Dermis microvascular lymphatic vessel endothelial cell (primary cell): ENCODE measurements at regions not wholly inside any gene's neighbourhood (a gene's known extent, or its start where the extent isn't known, plus 50 kb on each side); places are given as distances from the start of the nearest gene placed in this dataset.

Experiments
- DNase-seq, 2 donors: peaks; one replicate each; pipeline versions ENCODE4 v3.0.0 to v3.0.0-alpha.2; 2010; ENCODE audit warnings: low read depth in 2 of 2

DNA sequence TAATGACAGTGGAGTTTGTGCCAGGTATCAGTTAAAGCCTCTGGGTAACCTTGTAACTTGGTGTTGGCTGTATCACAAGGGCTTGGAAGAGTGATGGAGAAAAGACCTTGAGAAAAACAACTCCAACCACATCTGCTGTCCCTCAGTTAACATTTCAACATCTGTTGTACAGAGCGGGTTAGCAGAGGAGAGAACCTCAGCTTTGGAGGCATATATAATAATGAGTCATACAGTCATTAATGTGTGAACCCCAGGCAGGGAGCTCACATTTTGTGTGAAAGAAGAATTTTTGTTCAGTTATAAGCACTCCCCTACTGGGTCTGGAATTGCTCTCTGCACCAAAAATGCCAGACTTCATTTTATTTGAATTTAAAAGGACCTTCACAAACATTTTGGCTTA is 439.5 kb downstream of the PDCD6IP start:
- no peak for DNase-seq

DNA sequence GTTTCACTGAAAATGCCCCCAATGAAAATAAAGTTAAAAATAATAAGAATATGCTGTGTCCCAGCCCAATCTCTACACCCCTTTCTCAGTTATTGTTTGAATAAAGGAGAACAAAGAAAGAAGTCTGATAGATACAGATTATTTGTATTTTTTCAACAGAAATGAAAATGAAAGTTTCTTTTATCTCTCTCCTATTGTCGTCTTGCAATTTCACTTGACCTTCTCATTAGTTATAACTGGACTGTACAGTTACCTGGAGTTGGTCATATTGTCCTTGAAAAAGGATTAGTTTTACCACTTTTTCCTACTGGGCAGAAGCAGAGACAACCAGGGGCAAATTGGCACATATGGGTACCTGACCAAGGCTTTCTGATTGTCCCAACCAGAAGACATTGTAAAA is 440.0 kb downstream of the PDCD6IP start:
- no peak for DNase-seq

DNA sequence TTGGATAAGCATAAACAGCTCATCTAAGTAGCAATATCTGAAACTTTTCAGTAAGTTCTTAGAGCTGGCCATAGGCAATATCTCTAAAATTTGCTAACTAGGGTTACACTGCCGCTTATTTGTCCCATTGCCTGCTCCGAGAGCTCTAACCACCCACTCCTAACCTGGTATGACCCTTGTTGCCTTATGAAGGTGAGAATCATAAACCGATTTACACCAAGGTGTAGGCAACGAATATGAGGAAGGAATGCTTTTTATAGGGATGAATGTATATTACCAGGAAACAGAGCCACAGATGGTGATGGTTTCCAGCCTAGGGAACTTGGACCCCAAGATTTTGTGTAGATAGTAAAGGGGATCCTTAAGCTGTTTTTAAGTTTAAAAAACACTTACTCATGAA is 440.9 kb downstream of the PDCD6IP start:
- DNase-seq = no peak

DNA sequence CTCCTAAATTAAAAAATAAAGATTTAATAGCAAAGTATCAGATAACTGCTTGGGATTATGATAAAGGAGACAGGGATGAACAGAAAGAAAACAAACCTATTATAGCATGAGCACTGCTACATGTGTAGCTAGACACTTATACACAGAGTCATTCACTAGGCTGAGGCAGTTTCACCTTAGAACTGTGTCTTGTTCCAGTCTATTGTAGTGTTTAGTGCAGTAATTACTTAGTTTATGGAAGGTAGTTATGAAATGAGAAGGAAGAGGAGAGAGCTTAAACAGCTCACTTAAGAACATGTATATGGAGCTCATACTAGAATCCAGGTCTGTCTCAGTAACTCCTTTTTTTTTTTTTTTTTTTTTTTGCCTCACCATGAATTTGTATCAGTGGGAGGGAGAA is 441.4 kb downstream of the PDCD6IP start:
- DNase-seq = no peak

DNA sequence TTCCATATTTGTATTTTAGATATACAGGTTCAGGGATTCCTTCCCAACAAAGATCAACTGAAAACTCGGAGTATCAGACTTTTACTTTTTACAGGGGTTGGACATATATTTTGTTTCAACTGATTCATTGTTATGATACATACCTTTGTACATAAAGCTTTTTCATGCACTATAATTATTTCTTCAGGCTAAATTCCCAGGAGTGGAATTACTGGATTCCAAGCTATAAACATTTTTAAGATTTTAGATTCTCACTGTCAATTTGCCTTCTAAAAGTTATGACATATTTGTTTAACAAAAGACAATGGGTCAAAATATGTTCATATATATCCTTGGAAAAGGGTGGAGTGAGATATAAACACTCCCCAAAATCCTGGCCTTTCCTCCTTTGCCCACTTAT is 449.0 kb downstream of the PDCD6IP start:
- no peak for DNase-seq

DNA sequence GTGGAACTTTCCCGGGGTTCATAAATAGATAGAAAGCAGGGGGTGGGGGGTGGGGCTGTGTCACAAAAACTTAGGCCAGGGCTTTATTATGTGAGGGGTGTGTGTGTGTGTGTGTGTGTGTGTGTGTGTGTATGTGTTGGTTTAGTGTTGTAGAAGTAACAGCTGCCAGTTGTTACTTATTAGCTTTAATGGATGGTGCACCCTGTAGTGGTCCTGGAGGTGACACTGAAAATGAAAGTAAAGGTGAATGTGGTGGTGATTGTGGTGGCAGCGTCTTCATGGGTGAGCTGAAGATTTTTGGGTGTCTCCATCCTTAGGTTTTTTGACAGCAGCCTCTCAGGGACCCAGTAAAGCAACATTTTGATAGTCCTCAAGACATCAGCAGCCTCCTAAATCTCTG is 449.9 kb downstream of the PDCD6IP start:
- DNase-seq = no peak

DNA sequence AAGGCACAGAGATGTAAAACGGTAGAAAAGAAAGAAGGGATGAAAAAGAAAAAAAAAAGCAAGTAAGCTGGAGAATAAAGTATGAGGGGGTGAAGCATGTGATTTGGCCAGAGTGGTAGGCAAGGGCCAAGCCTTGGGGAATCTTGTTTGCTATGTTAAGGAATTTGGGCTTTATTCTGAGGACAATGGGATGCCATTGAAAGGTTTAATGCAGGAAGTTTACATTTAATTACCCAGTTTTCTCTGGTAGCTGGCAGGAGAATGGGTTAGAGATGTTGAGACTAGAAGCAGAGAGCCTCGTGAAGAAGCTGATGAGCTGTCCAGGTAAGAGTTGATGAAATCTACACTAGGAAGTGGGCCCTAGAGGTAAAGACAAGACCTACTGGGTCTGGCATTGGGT is 455.9 kb downstream of the PDCD6IP start:
- DNase-seq = no peak

DNA sequence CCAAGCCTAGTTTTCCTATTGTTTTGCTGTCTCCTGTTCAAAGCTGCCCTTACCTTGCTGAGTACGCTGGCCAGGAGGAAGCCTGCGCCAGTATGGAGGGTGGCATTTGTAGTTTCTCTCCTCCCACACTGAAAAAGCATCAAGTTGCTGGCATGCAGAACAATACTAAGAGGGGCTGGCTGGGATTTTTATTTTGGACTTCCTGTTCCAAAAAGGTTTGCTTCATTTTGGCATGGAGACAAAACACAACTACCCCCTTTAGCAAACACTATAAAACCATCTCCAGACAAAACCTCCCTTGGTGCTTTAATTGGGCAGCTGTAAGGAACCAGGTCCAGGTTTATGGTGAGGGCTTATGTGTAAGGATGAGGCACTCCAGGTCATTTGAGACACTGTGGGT is 457.6 kb downstream of the PDCD6IP start:
- DNase-seq = no peak

DNA sequence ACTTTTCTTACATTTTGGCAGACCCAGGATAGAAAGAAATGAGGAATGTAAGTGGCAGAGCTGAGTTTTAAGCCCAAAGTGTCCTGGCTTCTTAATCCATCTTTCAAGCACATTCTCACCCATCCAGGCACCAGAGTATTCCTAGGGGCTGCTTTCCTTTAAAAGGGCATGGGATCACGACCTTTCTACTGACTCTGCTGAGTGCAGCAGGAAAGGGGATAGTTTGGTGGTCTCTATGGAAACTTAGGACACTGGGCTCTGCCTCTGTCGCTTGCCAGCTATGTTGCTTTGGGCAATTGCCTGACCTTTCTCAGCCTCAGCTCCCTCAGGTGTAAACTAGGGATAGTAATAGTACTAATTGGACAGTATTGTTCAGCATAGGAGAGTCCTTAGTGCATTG is 458.4 kb downstream of the PDCD6IP start:
- DNase-seq = no peak

DNA sequence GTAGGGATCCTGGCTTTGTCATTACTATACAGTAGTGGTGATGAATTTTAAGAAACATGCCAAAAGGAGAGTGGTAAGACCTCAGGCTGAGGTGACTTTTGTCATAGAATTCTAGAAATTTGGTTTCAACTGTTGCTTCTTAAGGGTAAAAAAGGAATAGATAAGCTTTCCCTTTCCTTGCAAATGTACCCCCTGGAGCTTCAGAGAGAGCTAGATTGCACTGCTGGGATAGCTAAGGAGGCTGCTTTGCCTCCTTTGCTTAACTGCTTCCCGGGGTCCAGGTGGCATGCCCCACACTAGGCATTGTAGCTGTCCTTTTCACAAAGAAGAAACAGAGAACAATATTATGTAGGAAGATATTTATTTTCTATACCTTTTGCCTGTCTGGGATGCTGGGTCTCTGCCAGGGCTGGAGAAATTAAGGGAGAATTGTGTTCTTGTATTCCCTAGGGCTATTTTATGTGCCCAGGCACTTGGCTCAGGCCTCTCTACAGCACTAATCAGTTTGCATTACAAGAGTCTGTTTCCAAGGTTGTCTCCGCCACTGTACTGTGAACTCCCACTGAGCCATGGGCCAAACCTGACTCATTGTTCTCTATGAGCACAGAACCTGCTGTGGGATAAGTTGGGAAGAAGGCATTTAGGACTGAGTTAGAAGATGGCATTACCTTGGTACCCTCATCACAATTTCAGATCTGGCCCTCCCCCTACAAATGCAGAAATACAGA is 460.0 kb downstream of the PDCD6IP start:
- no peak for DNase-seq

DNA sequence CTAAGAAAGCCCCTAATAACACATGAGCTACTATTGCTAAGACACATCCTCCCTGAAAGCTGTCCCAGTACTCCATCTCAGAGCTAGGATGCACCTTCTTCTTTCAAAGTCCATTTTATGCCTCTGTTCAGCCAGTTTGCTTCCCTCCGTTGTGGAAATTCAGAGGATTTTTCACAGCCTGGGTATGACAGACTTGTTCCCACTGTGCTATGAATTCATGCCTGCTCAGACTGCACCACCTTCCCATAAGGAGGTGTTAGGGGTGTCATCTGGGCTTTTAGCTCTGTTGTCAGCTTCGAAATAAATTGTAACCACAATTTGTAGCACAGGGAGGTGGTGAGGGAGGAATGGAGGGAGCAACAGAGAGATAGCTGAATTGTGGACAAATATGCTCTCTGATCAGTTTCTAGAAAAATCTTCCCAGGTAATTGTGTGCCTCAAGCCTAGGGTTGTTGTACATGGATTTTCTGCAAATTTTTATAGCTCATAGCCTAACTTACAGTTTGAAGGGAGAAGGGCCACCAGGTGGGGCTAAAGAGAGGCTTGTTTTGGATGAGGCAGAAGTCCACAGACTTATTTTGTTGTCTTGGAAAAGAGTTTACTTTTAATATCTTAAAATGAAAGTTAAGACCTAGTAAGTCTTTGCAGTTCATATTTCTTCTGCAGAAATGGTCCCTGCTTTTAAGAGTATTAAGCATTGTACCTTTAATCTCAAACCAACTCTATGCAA is 462.0 kb downstream of the PDCD6IP start:
- DNase-seq = peak; percentile 6 to 56

DNA sequence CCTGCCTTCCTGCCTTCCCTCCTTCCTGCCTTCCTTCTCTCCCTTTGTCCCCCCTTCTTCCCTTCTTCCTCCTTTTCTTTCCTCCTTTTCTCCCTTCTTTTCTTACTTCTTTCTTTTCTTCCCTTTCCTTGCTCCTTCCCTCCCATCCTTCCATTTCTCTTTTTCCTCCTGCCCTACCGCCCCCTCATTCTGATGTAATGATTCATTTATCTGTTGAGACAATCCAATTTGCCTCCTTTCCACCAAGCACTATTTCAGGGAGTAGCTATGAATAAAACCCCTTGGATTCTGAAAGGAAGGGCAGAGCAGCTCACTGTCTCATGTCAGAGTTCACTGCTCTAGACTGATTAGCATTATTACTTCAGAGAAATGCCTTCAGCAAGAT is 462.6 kb downstream of the PDCD6IP start:
- DNase-seq = no peak

DNA sequence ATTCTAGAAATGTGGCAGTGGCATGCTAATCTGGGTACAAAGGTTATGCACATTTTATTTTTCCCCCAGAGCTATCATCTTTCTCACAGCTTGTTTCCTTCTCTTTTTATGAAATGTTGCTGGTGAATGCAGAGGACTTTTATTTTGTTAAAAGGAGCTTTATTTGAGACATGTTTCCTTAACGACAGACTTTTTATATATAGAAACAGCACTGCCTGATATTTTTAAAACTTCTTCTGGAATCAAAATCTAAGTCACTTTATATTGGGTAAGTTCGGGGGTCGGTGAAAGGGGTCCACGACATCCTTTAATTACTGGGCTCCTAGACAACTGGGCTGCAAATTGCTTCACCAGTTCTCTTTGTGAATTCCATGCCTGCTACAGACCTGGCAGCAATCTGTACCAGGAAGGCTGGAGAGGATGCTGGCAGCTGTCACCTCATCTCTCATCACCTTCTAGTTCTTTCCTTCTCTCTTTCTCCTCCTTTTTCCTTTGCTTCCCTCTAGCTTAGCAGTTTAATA is 464.7 kb downstream of the PDCD6IP start:
- DNase-seq = peak in 1 of 2 donors; percentile 36

DNA sequence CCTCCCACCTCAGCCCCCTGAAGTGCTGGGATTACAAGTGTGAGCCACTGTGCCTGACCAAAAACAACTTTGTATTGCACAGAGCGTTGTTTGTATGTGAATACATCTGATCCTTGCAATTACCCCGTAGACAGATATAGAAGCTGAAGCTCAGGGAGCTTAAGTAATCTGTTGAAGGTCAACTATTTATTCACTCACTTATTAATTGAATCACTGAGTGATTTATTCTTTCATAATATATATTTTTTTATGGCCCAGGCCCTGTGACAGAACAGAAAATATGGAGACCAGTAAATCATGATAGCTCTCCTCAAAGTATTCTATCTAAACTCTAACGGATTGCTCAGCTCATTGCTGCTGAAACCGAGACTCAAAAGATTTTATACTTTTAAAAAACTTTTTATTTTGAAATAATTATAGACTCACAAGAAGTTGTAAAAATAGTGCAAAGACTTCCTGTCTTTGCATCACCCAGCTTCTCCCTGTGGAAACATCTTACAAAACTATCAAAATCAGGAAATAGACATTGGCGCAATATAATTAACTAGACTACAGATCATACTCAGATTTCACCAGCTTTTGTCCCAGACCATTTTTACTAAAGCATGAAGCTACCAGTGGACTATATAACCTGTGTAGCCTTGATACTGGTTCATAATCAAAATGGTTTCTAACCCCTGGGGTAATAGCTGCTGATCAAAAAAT is 466.1 kb downstream of the PDCD6IP start:
- DNase-seq = no peak

DNA sequence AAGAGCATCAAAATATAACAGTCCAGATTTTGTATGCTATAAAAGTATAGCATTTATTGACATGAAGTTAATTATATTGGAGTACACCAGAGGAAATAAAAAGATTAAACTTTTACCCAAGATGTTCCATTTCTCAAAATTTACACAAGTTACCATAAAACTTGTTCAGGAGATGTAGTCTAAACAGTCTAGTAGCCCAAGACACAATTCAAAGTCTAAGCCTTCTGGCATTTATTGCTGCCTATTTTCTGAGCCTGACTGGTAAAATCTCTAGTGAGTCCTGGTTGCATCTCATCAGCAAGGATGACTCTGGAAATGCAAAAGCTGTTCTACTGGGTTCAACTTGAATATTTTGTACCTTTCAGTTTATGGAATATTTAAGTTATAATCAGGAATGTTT is 468.7 kb downstream of the PDCD6IP start:
- no peak for DNase-seq

DNA sequence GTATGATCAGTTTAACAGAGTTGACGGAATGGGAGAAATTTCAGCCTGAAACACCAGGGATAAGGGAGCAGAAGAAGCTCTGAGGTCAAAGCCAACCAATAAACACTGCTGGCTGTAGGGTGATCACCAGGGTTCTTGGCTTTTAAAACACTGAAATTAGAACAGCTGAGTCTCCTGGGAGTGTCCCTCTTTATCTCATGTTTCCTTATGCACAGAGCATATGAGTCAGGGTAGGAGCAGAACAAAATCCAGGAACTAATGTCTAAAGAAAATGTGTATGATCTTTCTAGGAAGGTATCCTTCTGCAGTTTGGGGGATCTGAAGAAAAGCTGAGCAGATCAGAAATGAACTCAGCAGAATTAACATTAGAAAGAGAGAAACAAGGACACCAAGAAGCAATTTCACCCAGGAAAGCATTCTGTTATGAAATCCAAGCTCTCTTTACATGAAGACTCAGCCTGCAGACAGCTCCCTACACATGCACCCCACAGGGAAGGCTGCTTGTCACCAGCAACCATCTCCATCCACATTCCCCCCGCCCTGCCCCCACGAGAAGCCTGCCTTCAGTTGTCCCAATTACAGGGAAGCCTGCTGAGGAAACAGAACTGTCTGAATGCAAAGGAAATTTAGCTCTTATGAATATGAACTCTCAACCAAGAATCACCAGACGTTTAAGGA is 469.7 kb downstream of the PDCD6IP start:
- DNase-seq = no peak

DNA sequence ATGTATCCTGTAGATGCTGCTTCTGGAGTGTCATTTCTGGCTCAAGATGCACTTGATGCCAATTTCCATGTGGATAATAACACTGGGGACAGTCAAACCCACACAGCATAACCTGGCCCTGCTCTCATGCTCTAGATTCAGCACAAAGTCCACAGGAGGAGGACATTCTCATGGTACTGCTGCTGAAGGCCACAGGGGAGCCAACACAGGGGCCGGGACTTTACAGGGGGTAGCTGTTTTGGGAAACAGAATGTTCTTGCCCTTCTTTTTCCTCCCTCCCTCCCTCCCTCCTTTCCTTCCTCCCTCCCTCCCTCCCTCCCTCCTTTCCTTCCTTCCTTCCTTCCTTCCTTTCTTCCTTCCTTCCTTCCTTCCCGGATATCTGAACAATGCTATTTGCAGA is 477.4 kb downstream of the PDCD6IP start:
- no peak for DNase-seq

DNA sequence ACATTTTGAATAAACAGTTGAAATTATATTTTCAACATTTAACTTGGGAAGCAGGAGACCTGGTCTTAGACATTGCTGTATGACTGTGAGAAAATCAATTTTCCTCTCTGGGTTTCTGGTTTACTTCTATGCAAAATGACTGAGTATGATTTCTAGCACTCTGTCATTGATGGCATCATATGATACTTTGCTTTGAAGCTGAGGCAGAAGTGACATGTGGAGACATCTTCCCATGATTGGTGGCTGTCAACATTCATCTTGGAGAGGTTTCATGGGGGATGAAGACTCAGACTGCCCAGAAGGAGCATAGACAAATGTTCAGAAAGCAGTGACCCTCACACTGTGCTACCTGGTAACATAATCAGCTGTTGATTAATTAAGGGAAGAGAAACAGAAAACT is 477.9 kb downstream of the PDCD6IP start:
- DNase-seq = no peak

DNA sequence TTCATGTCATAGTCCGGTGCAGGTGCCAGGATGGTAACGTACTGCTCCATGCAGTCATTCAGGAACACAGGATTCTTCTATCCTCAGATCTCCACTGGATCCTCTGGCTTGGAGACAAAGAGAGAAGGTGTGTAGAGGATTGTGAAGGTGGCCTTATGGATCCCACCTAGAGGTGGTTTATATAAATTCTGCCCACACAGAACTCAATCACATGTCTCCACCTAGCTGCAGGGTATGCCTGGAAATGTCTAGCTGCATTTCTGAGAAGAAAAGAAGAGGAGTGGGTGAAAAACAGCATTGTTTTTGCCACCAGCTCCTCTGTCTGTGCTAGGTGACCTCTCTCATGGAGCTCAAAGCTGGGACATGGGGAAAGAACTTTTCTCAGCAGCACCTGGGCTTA is 478.7 kb downstream of the PDCD6IP start:
- DNase-seq = no peak

DNA sequence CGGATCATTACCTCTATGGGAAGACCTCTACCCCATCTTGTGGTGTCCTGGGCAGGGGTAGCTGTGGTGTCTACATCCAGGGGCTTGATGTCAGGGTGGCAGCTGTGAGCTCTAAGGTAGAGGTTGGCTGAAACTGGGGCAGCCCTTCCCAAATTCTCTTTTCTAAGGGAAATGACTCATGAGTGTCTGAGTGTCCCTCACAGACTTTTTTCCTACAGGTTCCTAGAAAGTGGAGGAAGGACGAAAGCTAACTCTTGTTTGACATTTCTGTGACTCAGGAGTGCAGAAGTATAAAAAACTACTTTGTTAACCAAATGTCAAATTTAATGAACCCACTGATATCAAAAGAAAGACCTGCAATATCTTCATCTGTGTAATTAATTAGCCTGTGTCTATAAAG is 481.5 kb downstream of the PDCD6IP start:
- no peak for DNase-seq

DNA sequence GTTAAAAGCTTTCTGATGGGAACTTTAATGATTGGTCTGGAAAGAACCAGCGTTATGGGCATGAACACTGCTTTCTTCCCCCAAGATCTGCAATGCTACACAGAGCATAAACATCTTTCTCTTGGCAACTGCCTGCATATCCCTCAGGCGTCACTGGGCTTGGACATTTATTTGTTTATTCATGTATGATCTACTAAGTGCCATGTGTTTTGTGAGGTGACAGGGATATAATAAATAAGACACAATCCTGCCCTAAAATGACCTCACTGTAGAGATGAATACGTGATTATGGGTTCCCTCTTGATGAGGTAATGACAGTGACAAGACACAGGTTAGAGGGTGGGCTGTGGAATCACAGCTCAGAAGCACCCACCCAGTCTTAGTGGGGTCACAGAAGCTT is 485.3 kb downstream of the PDCD6IP start:
- no peak for DNase-seq
